ENCODE measurements at regions not wholly inside any gene's neighbourhood (a gene's known extent, or its start where the extent isn't known, plus 50 kb on each side); places are given as distances from the start of the nearest gene placed in this dataset.
A peak's percentile ranks its signal among the peaks of the same experiment; 100 is the strongest.

- H3K4me3 Mint-ChIP-seq = peak overlapping the region in 1 of 8 donors; percentile 56
- no peaks in the 10 kb centered on the region for H3K36me3 Mint-ChIP-seq
- no peaks in the 10 kb centered on the region for H3K9me3 Mint-ChIP-seq
- H3K4me1 Mint-ChIP-seq = no peaks in the 10 kb centered on the region
- DNase-seq = no peak
- H3K27ac Mint-ChIP-seq = no peak overlapping the region
- ATAC-seq (ENCODE audit: low read depth in 2 of 2) = no peak
- H3K27me3 Mint-ChIP-seq = peaks cover 11 to 27% (median 17%) of the 10 kb centered on the region in 3 donors
Observed at GRCh38 chr21:41076064-41076463, 91.9 kb upstream of the BACE2 start.

GRCh38 chr21:41079159-41079558, 88.8 kb upstream of the BACE2 start:
- Mint-ChIP-seq H3K36me3 (no peaks in the 10 kb centered on the region), H3K27ac (no peak overlapping the region), H3K27me3 (peaks cover 7 to 26% (median 23%) of the 10 kb centered on the region in 3 donors), H3K4me3 (no peak overlapping the region), H3K9me3 (peaks cover 0 to 9% (median 0%) of the 10 kb centered on the region in 7 donors), H3K4me1 (no peaks in the 10 kb centered on the region)
- no peak for DNase-seq
- ATAC-seq (ENCODE audit: low read depth in 2 of 2) = no peak

DNA sequence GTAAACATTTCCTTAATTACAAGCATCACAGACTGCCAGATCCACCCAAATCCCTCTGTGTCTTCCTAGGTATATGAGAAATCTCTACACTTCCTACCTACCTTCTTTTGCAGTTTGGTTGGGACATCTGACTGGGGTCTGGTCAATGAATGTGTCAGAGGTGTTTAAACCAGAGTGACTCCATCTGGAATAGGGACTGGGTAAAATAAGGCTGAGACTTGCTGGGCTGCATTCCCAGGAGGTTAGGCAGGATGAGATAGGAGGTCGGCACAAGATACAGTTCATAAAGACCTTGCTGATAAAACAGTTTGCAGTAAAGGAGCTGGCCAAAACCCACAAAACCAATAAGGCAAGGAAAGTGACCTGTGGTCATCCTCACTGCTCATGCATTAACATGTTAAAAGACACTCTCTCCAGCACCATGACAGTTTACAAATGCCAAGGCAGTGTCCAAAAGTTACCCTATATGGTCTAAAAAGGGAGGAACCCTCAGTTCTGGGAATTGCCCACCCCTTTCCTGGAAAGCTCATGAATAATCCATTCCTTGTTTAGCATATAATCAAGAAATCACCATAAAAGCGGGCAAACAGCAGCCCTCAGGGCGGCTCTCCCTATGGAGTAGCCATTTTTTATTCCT, 87.4 kb upstream of the BACE2 start:
- ATAC-seq (ENCODE audit: low read depth in 2 of 2) (no peak), DNase-seq (no peak)
- H3K9me3 Mint-ChIP-seq = peaks cover 0 to 9% (median 0%) of the 10 kb centered on the region in 7 donors
- H3K27me3 Mint-ChIP-seq = peaks cover 16 to 33% (median 28%) of the 10 kb centered on the region in 3 donors
- no peaks in the 10 kb centered on the region for H3K4me1 Mint-ChIP-seq
- no peak overlapping the region for H3K27ac Mint-ChIP-seq
- H3K4me3 Mint-ChIP-seq = no peak overlapping the region
- H3K36me3 Mint-ChIP-seq = no peaks in the 10 kb centered on the region

GRCh38 chr21:41086569-41086968, 81.4 kb upstream of the BACE2 start:
- Mint-ChIP-seq H3K36me3 (no peaks in the 10 kb centered on the region), H3K27me3 (peaks cover 37 to 51% (median 41%) of the 10 kb centered on the region in 3 donors), H3K4me1 (no peaks in the 10 kb centered on the region), H3K9me3 (peaks cover 0 to 9% (median 0%) of the 10 kb centered on the region in 7 donors), H3K4me3 (no peak overlapping the region), H3K27ac (no peak overlapping the region)
- ATAC-seq (ENCODE audit: low read depth in 2 of 2) = no peak
- DNase-seq = no peak

DNA sequence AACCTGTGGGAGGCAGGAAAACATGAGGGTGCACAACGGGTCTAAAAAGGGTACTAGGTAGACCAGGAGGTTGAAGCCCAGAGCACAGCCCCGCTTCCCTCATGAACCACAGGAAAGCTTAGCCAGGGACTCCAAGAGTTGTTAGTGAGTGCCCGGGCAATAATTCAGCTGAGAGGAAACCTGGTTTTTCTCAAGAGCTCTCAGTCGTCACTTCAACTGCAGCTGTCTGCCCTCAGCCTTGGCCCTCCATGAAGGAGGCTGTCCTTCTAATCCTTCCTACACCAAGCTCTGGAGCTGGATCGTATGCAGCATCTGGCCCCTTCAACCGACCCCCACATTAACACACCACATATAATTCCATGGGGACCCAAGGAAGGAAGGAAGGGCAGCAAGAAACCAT, 77.0 kb upstream of the BACE2 start:
- peaks cover 24 to 41% (median 31%) of the 10 kb centered on the region in 3 donors for H3K27me3 Mint-ChIP-seq
- DNase-seq (no peak), ATAC-seq (ENCODE audit: low read depth in 2 of 2) (no peak)
- H3K27ac Mint-ChIP-seq = no peak overlapping the region
- no peaks in the 10 kb centered on the region for H3K4me1 Mint-ChIP-seq
- no peaks in the 10 kb centered on the region for H3K36me3 Mint-ChIP-seq
- H3K9me3 Mint-ChIP-seq = no peaks in the 10 kb centered on the region
- no peak overlapping the region for H3K4me3 Mint-ChIP-seq

DNA sequence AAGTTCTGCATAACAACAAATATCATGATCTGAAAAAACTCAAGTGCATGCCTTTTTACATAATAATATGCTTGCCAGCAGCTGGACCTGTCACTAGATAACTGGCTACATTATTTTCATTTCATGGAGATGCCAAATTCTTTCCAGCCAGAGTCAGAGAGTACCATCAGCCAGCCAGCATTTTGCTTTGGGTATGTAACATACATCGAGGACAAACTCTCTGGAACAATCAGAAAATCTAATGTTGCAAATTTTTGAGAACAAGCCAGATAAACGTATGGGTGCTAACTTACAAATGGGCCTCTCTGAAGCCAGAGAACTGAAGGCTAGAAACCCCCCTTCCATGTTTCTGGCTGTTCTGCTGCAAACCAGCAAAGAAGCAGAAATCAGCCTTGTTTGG, 76.3 kb upstream of the BACE2 start:
- Mint-ChIP-seq H3K27ac (no peak overlapping the region), H3K9me3 (peaks cover 0 to under 1% (median 0%) of the 10 kb centered on the region in 7 donors), H3K36me3 (no peaks in the 10 kb centered on the region), H3K4me1 (no peaks in the 10 kb centered on the region), H3K4me3 (no peak overlapping the region), H3K27me3 (peaks cover 26 to 41% (median 31%) of the 10 kb centered on the region in 3 donors)
- DNase-seq (no peak), ATAC-seq (ENCODE audit: low read depth in 2 of 2) (no peak)

DNA sequence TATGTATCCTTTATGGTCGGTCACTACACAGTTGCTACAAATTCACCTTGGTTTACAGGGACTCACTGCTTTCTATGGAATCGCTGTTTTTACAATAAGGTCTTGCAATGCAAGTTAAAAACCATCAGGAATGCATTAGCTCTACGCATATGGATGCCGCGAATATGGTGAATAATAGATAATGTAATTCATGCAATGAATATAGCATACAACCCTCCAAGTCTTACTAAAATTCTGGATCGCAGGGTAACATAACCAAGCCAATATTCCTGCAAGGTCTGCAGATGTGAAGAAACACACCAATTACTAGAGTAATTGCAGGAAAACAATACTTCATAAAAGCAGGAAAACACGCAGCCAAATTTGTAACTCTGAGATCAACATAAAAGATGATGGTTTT, 75.6 kb upstream of the BACE2 start:
- no peak overlapping the region for H3K4me3 Mint-ChIP-seq
- DNase-seq (no peak), ATAC-seq (ENCODE audit: low read depth in 2 of 2) (no peak)
- peaks cover 26 to 46% (median 32%) of the 10 kb centered on the region in 3 donors for H3K27me3 Mint-ChIP-seq
- H3K36me3 Mint-ChIP-seq = no peaks in the 10 kb centered on the region
- peaks cover 0 to 5% (median 0%) of the 10 kb centered on the region in 7 donors for H3K9me3 Mint-ChIP-seq
- H3K4me1 Mint-ChIP-seq = no peaks in the 10 kb centered on the region
- no peak overlapping the region for H3K27ac Mint-ChIP-seq

DNA sequence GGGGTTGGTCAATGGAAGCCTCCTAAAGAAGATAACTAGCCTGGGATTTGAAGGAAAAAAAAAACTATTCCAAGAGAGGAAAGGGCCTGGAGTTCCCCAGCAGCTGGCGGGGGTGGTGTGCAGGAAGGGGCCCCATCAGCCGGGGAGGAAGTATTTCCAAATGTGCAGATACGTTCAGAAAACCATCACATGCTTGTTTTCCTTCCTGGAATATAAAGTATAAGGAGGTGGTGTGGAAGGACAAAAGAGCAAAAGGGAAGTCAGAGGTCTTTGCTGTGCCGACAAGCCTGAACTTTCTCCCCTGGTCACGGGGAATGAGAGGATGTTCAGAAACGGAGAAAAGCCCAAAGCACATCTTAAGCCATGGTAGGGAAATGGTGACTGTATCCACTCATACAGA, 72.0 kb upstream of the BACE2 start:
- H3K36me3 Mint-ChIP-seq = no peaks in the 10 kb centered on the region
- H3K9me3 Mint-ChIP-seq = peaks cover 0 to 9% (median 4%) of the 10 kb centered on the region in 7 donors
- no peaks in the 10 kb centered on the region for H3K4me1 Mint-ChIP-seq
- H3K27ac Mint-ChIP-seq = no peak overlapping the region
- H3K27me3 Mint-ChIP-seq = peaks cover 23 to 32% (median 25%) of the 10 kb centered on the region in 3 donors
- H3K4me3 Mint-ChIP-seq = no peak overlapping the region
- no peak for ATAC-seq (ENCODE audit: low read depth in 2 of 2)
- DNase-seq = no peak

GRCh38 chr21:41098076-41098475, 69.9 kb upstream of the BACE2 start:
- peaks cover 0 to 9% (median 4%) of the 10 kb centered on the region in 7 donors for H3K9me3 Mint-ChIP-seq
- H3K4me3 Mint-ChIP-seq = no peak overlapping the region
- ATAC-seq (ENCODE audit: low read depth in 2 of 2) = no peak
- H3K27me3 Mint-ChIP-seq = peaks cover 30 to 34% (median 31%) of the 10 kb centered on the region in 3 donors
- H3K4me1 Mint-ChIP-seq = no peaks in the 10 kb centered on the region
- DNase-seq = no peak
- H3K27ac Mint-ChIP-seq = no peak overlapping the region
- no peaks in the 10 kb centered on the region for H3K36me3 Mint-ChIP-seq

- Mint-ChIP-seq H3K4me3 (no peak overlapping the region), H3K9me3 (peaks cover 0 to 9% (median 4%) of the 10 kb centered on the region in 7 donors), H3K27ac (no peak overlapping the region), H3K36me3 (no peaks in the 10 kb centered on the region), H3K4me1 (no peaks in the 10 kb centered on the region), H3K27me3 (peaks cover 30 to 34% (median 31%) of the 10 kb centered on the region in 3 donors)
- ATAC-seq (ENCODE audit: low read depth in 2 of 2) = no peak
- no peak for DNase-seq
Observed at GRCh38 chr21:41098481-41099042, 69.4 kb upstream of the BACE2 start.

- Mint-ChIP-seq H3K9me3 (peaks cover 0 to 15% (median 5%) of the 10 kb centered on the region in 7 donors), H3K4me3 (no peak overlapping the region), H3K27ac (no peak overlapping the region), H3K36me3 (no peaks in the 10 kb centered on the region), H3K27me3 (peaks cover 34 to 45% (median 40%) of the 10 kb centered on the region in 3 donors), H3K4me1 (no peaks in the 10 kb centered on the region)
- no peak for ATAC-seq (ENCODE audit: low read depth in 2 of 2)
- DNase-seq = no peak
Observed at GRCh38 chr21:41100826-41101550, 67.0 kb upstream of the BACE2 start.

DNA sequence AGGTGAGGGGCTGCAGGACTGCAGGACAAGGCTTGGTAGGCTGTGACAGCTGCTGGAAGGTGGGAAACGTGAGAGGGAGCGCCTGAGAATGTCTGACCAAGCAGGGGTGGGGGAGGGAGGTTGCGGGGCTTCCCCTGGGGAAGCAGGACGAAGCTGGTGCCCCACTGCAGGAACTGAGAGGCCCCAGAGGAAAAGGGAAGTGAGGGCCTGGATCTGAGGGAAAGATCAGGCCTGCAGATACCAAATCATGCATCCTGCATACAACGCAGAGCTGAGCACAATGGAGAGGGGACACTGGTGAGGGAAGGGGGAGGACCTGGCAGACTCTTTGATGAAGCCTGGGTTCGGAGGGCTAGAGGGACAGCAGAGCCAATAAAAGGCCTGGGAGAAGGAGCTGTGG, 65.7 kb upstream of the BACE2 start:
- ATAC-seq (ENCODE audit: low read depth in 2 of 2) (no peak), DNase-seq (no peak)
- H3K36me3 Mint-ChIP-seq = no peaks in the 10 kb centered on the region
- peak overlapping the region in 1 of 8 donors; percentile 53 for H3K4me3 Mint-ChIP-seq
- H3K27me3 Mint-ChIP-seq = peaks cover 26 to 40% (median 28%) of the 10 kb centered on the region in 3 donors
- H3K27ac Mint-ChIP-seq = peak overlapping the region in 1 of 6 donors; percentile 17
- peaks cover 0 to 15% (median 4%) of the 10 kb centered on the region in 7 donors for H3K9me3 Mint-ChIP-seq
- no peaks in the 10 kb centered on the region for H3K4me1 Mint-ChIP-seq

DNA sequence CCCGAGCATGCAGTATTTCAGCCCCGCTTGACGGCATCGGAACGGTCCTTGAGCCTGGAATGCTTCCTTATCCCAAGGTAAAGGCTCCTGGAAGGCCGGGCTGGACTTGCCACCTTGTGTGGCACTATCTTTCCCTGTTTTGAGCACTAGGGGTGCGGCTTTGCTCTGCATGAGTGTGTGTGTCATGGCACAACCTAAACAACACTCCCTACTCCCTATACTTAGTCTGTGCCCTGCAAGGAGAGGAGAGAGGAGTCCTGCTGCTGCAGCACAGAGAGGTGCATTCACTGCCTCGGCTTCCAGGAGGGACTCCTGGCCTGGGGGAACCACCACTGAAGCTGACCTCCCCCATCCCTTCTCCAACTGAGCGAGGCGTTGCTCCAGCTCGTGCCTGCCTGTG, 60.4 kb upstream of the BACE2 start:
- Mint-ChIP-seq H3K27ac (no peak overlapping the region), H3K4me1 (peaks cover 6 to 12% (median 7%) of the 10 kb centered on the region in 3 donors), H3K36me3 (no peaks in the 10 kb centered on the region), H3K9me3 (peaks cover 0 to 10% (median 3%) of the 10 kb centered on the region in 7 donors), H3K27me3 (peaks cover 29 to 59% (median 40%) of the 10 kb centered on the region in 3 donors), H3K4me3 (no peak overlapping the region)
- no peak for ATAC-seq (ENCODE audit: low read depth in 2 of 2)
- DNase-seq = no peak
